Tibial artery (tissue), 4 donors: ENCODE measurements at regions not wholly inside any gene's neighbourhood (a gene's known extent, or its start where the extent isn't known, plus 50 kb on each side); places are given as distances from the start of the nearest gene placed in this dataset.

ENCODE experiments used
- DNase-seq, 2 donors: peaks; one replicate each; pipeline ENCODE4 v3.0.0-alpha.2; 2019
- H3K27ac ChIP-seq, 2 donors: fragments of 200-600 bp; sonication (generic) in 1 of 2; 1 replicate in 1 of 2; 2 replicates in 1 of 2; pipeline ENCODE4 v1.5.1; 2018 to 2019; ENCODE audit warnings: mild to moderate bottlenecking in 1 of 2
- H3K27me3 ChIP-seq, 2 donors: fragments of 200-600 bp; sonication (generic) in 1 of 2; one replicate each; pipeline versions ENCODE4 v1.5.1 to v1.6.0; 2016 to 2019
- H3K36me3 ChIP-seq, 3 donors: fragments of 200-600 bp; sonication (generic) in 2 of 3; one replicate each; pipeline ENCODE4 v1.5.1; 2016 to 2019; ENCODE audit warnings: mild to moderate bottlenecking in 2 of 3
- H3K4me1 ChIP-seq, 4 donors: fragments of 200-600 bp; sonication (generic) in 2 of 4; 1 replicate in 3 of 4; 2 replicates in 1 of 4; pipeline ENCODE4 v1.5.1; 2016 to 2019
- H3K4me3 ChIP-seq, 2 donors: fragments of 200-600 bp; sonication (generic) in 1 of 2; 1 replicate in 1 of 2; 2 replicates in 1 of 2; pipeline ENCODE4 v1.5.1; 2018 to 2019; ENCODE audit warnings: mild to moderate bottlenecking in 2 of 2
- H3K9me3 ChIP-seq, 3 donors: fragments of 200-600 bp; sonication (generic) in 1 of 3; one replicate each; pipeline ENCODE4 v1.5.1; 2016 to 2019
- intact Hi-C: fragments of 100-400 bp; cut with DNase I; formaldehyde crosslinking; loops from one replicate; pipeline ENCODE4 v1.15.0; 2023; ENCODE audit warnings: low total_unique reads
- TF ChIP-seq, protein P1 (sequence below), 2 experiments: fragments of 200-600 bp in 1 of 2; fragments of 450-650 bp in 1 of 2; IDR thresholded peaks; one replicate each; pipeline ENCODE4 v1.5.1; 2017 to 2019; ENCODE audit warnings: antibody characterized with exemption in 2 of 2, mild to moderate bottlenecking in 1 of 2, moderate library complexity in 1 of 2

DNA sequence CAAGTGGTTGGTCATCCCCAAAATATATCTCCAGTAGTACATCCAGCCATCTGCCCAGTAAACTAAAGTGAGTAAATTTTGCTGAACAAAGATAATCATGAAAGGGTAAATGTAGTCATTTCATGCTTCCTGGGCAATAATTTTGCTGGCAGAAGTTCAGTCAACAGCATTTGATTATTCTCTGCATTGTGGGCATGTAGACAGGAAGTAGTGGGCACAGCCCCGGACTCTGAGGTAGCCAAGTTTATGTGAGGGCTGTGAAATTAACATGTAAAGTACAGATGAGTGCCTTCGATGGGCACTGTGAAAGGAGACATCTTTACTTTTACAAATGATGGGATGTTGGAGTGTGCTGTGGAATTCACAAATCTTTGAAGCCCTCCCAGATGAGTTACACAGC lies 312.2 kb upstream of the MTNR1B start:
- TF ChIP-seq, protein P1, sequence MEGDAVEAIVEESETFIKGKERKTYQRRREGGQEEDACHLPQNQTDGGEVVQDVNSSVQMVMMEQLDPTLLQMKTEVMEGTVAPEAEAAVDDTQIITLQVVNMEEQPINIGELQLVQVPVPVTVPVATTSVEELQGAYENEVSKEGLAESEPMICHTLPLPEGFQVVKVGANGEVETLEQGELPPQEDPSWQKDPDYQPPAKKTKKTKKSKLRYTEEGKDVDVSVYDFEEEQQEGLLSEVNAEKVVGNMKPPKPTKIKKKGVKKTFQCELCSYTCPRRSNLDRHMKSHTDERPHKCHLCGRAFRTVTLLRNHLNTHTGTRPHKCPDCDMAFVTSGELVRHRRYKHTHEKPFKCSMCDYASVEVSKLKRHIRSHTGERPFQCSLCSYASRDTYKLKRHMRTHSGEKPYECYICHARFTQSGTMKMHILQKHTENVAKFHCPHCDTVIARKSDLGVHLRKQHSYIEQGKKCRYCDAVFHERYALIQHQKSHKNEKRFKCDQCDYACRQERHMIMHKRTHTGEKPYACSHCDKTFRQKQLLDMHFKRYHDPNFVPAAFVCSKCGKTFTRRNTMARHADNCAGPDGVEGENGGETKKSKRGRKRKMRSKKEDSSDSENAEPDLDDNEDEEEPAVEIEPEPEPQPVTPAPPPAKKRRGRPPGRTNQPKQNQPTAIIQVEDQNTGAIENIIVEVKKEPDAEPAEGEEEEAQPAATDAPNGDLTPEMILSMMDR (IDR thresholded peaks at IDR 0.05) = no peak
- DNase-seq = no peak
- Histone ChIP-seq H3K4me1 (no peaks in the 10 kb centered on the region), H3K27ac (no peak overlapping the region), H3K4me3 (no peak overlapping the region), H3K36me3 (no peaks in the 10 kb centered on the region), H3K27me3 (no peaks in the 10 kb centered on the region), H3K9me3 (no peaks in the 10 kb centered on the region)
- intact Hi-C loops = no loop called here

DNA sequence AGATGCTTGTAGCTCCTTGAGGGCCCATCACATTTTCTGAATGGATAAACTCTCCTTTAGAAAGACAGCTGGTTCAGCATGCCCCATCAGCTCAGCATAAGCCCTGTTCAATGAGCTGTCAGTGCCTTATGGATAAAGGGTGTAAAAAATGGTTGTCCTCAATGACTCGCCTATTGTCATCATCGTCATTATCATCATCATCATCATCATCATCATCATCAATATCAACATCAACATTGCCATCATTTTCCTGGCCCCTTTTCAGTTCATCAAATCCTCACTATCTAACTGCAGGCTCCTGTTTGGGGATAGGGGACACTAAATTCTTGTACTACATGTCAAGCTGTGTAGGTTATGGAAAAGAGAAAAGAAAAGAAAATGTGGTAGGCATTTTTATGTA lies 310.7 kb upstream of the MTNR1B start:
- intact Hi-C loops = no loop called here
- Histone ChIP-seq H3K4me3 (no peak overlapping the region), H3K36me3 (no peaks in the 10 kb centered on the region), H3K9me3 (no peaks in the 10 kb centered on the region), H3K4me1 (no peaks in the 10 kb centered on the region), H3K27ac (no peak overlapping the region), H3K27me3 (no peaks in the 10 kb centered on the region)
- TF ChIP-seq, protein P1 (IDR thresholded peaks at IDR 0.05) = no peak
- DNase-seq = no peak

DNA sequence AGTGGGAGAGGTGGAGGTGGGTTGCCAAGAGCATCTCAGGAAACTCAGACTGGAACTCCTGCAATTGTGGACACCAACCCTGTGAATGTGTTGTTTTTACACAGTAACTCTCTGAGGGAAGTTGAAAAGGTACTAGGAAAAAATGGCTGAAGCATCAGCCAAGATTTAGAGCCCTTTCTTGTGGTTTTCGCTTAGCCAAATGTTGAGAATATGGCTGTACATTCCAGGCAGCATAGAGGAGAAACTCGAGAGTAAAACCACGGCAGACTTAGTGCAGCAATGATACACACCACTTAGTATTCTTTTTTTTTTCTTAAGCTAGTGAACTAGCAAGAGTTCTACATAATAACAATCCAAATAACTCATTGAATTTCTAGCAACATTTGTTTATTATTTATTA lies 309.7 kb upstream of the MTNR1B start:
- Histone ChIP-seq H3K9me3 (no peaks in the 10 kb centered on the region), H3K4me1 (no peaks in the 10 kb centered on the region), H3K27me3 (no peaks in the 10 kb centered on the region), H3K36me3 (no peaks in the 10 kb centered on the region), H3K4me3 (no peak overlapping the region), H3K27ac (no peak overlapping the region)
- TF ChIP-seq, protein P1 (IDR thresholded peaks at IDR 0.05) = no peak
- DNase-seq = no peak
- intact Hi-C loops = no loop called here

DNA sequence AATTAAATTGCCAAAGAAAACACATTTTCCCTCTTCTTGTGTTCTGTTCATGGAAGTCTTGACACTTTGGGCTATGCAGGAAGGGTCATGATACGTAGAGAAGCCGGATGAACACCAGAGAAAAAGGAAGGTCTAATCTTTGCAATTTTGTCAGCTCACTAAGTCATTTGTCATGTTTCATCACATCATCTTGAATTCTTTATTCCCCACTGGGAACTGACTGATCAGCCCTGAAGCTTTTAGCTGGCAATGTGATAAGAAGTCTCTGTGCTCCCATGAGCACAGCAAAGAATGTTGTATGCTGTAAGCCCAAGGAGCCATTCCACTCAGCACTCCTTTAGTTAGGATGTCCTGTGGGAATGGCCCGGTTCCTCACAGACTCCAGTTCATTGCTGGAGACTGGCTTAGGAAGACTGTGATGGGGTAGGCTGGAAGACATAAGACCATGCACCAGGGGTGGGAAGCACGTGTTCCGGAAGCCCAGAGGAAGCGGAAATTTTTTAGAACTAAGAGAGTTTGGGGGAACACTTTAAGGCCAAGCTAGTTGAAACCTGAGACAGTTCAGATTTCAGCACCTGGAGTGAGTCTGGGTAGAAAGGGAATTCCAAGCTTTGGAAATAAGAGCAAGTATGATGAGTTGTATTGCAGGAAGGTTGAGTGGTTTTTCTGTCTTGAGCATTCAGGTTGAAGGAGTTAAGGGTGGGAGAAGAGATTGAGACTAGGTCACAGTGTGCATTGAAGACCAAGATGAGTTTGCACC lies 306.7 kb upstream of the MTNR1B start:
- TF ChIP-seq, protein P1 (IDR thresholded peaks at IDR 0.05) = no peak
- no peak overlapping the region for H3K27ac ChIP-seq
- intact Hi-C loops = no loop called here
- H3K9me3 ChIP-seq = no peaks in the 10 kb centered on the region
- no peaks in the 10 kb centered on the region for H3K4me1 ChIP-seq
- H3K27me3 ChIP-seq = no peaks in the 10 kb centered on the region
- no peak for DNase-seq
- no peak overlapping the region for H3K4me3 ChIP-seq
- H3K36me3 ChIP-seq = no peaks in the 10 kb centered on the region

DNA sequence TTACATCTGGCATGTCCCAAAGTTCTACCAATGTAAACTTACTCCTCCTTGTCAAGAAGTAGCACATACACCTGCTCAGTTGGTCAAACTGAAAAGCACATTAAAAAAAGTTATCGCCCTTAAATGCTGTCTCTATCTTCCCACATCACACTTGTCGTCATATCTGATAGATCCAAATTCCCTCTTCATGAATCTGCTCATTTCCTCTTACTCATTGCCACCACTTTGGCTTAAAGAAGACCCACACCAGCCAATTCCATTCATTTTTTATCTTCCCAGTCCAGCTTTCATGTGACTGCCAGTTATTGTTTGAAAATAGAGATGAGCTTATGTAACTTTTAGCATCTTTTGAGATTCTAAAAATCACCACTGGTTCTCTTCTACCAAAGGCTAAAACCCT lies 305.9 kb upstream of the MTNR1B start:
- Histone ChIP-seq H3K27me3 (no peaks in the 10 kb centered on the region), H3K9me3 (no peaks in the 10 kb centered on the region), H3K36me3 (no peaks in the 10 kb centered on the region), H3K27ac (no peak overlapping the region), H3K4me3 (no peak overlapping the region), H3K4me1 (no peaks in the 10 kb centered on the region)
- intact Hi-C loops = no loop called here
- no peak for DNase-seq
- TF ChIP-seq, protein P1 (IDR thresholded peaks at IDR 0.05) = no peak
